Astrocyte (in vitro differentiated cells and primary cell): ENCODE measurements at regions not wholly inside any gene's neighbourhood (a gene's known extent, or its start where the extent isn't known, plus 50 kb on each side); places are given as distances from the start of the nearest gene placed in this dataset.

Experiments used
- DNase-seq: peaks from one replicate; pipeline ENCODE4 v3.0.0-alpha.2; 2010; ENCODE audit warnings: low read depth
- FAIRE-seq: peaks from 2 replicates; lab custom pipeline; 2011; peaks lifted over from hg19 to GRCh38; lab: Jason Lieb, UNC
- H2AFZ ChIP-seq: 2 replicates; pipeline ENCODE4 v1.6.0; 2012; ENCODE audit warnings: low read depth, low read length, inconsistent platforms
- H3K27ac ChIP-seq: 2 replicates; pipeline ENCODE4 v1.5.1; 2011; ENCODE audit warnings: low read depth, low read length, inconsistent platforms
- H3K27me3 ChIP-seq: 2 replicates; pipeline ENCODE4 v1.6.0; 2011; ENCODE audit warnings: low read length, inconsistent platforms; ENCODE audit not compliant: insufficient read depth
- H3K36me3 ChIP-seq: 2 replicates; pipeline ENCODE4 v1.5.1; 2011; ENCODE audit warnings: low read length, inconsistent platforms; ENCODE audit not compliant: insufficient read depth
- H3K4me1 ChIP-seq: 2 replicates; pipeline ENCODE4 v1.5.1; 2011; ENCODE audit warnings: low read length, inconsistent platforms; ENCODE audit not compliant: insufficient read depth
- H3K4me2 ChIP-seq: 2 replicates; pipeline ENCODE4 v1.6.0; 2012; ENCODE audit warnings: low read length, inconsistent platforms
- H3K4me3 ChIP-seq: 2 replicates; pipeline ENCODE4 v1.5.1; 2011; ENCODE audit warnings: low read depth, mild to moderate bottlenecking, low read length, inconsistent platforms; ENCODE audit not compliant: insufficient read depth
- H3K79me2 ChIP-seq: 2 replicates; pipeline ENCODE4 v1.6.0; 2012; ENCODE audit warnings: mild to moderate bottlenecking, low read length, inconsistent platforms; ENCODE audit not compliant: insufficient read depth
- H3K9ac ChIP-seq: 2 replicates; pipeline ENCODE4 v1.6.0; 2012; ENCODE audit warnings: mild to moderate bottlenecking, low read length, inconsistent platforms
- H3K9me3 ChIP-seq: 2 replicates; pipeline ENCODE4 v1.5.1; 2012; ENCODE audit warnings: low read depth, mild to moderate bottlenecking, low read length, inconsistent platforms; ENCODE audit not compliant: insufficient read depth
- H4K20me1 ChIP-seq: 2 replicates; pipeline ENCODE4 v1.6.0; 2012; ENCODE audit warnings: low read length, inconsistent platforms; ENCODE audit not compliant: insufficient read depth
- H3K27ac Mint-ChIP-seq: one replicate; pipeline ENCODE4 v1.8.0; 2021; ENCODE audit warnings: mild to moderate bottlenecking, mixed read lengths; ENCODE audit not compliant: unreplicated experiment
- H3K27me3 Mint-ChIP-seq: one replicate; pipeline ENCODE4 v1.8.0; 2021; ENCODE audit warnings: low read depth, mixed read lengths; ENCODE audit not compliant: unreplicated experiment
- H3K36me3 Mint-ChIP-seq: one replicate; pipeline ENCODE4 v1.8.0; 2021; ENCODE audit warnings: low read depth, mixed read lengths; ENCODE audit not compliant: unreplicated experiment
- H3K4me1 Mint-ChIP-seq: one replicate; pipeline ENCODE4 v1.8.0; 2021; ENCODE audit warnings: low read depth, mixed read lengths; ENCODE audit not compliant: unreplicated experiment
- H3K4me3 Mint-ChIP-seq: one replicate; pipeline ENCODE4 v1.8.0; 2021; ENCODE audit warnings: mild to moderate bottlenecking, moderate library complexity, mixed read lengths; ENCODE audit not compliant: unreplicated experiment
- H3K9me3 Mint-ChIP-seq: one replicate; pipeline ENCODE4 v1.8.0; 2021; ENCODE audit warnings: mild to moderate bottlenecking, mixed read lengths; ENCODE audit not compliant: unreplicated experiment
- CTCF ChIP-seq: IDR thresholded peaks from 2 replicates; pipeline ENCODE4 v1.5.1; 2011; ENCODE audit warnings: low read depth, mild to moderate bottlenecking, inconsistent platforms, low read length, moderate library complexity; ENCODE audit not compliant: insufficient read depth
- EZH2 ChIP-seq: IDR thresholded peaks from 2 replicates; pipeline ENCODE4 v1.6.1; 2012; ENCODE audit warnings: mild to moderate bottlenecking, low read length, inconsistent platforms; ENCODE audit not compliant: insufficient read depth

- no peak overlapping the region for H3K27ac Mint-ChIP-seq
- no peak overlapping the region for H3K4me3 Mint-ChIP-seq
- no peaks in the 10 kb centered on the region for H3K27me3 Mint-ChIP-seq
- H3K9me3 ChIP-seq = no peaks in the 10 kb centered on the region
- H3K27ac ChIP-seq = no peak overlapping the region
- TF ChIP-seq CTCF (no peak), EZH2 (no peak)
- no peaks in the 10 kb centered on the region for H3K4me1 ChIP-seq
- no peaks in the 10 kb centered on the region for H3K4me1 Mint-ChIP-seq
- DNase-seq = no peak
- H3K9me3 Mint-ChIP-seq = peaks cover 1% of the 10 kb centered on the region
- H3K9ac ChIP-seq = no peak overlapping the region
- H3K4me3 ChIP-seq = no peak overlapping the region
- no peak overlapping the region for H2AFZ ChIP-seq
- H4K20me1 ChIP-seq = no peaks in the 10 kb centered on the region
- no peak overlapping the region for H3K4me2 ChIP-seq
- H3K27me3 ChIP-seq = no peaks in the 10 kb centered on the region
- FAIRE-seq = no peak
- no peaks in the 10 kb centered on the region for H3K36me3 ChIP-seq
- no peaks in the 10 kb centered on the region for H3K36me3 Mint-ChIP-seq
- H3K79me2 ChIP-seq = no peaks in the 10 kb centered on the region
These were observed 74.3 kb upstream of the TENT5A start for GRCh38 chr6:81826784-81827183.

DNA sequence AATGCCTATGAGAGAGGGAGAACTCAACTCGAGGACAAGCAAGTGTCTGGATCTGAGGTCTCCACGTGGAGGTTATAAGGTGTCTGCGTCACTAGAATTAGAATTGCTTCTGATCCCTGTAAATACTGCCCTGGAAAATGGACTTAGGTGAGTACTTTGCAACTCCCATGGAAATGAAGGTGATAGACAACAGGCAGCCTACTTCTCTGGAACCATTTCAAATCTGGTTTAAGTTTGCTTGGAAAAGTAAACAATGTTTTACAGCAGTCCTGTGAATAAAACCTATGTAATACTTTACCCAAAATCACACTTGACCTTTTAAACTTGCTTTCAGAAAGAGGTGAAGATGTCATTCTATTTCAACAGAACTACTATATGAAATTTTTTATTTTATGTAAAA is 70.1 kb upstream of the TENT5A start:
- Histone ChIP-seq H4K20me1 (no peaks in the 10 kb centered on the region), H3K4me2 (no peak overlapping the region), H3K4me3 (no peak overlapping the region), H3K4me1 (no peaks in the 10 kb centered on the region), H3K79me2 (no peaks in the 10 kb centered on the region), H3K36me3 (no peaks in the 10 kb centered on the region), H3K27me3 (no peaks in the 10 kb centered on the region), H3K9me3 (no peaks in the 10 kb centered on the region), H3K27ac (no peak overlapping the region), H3K9ac (no peak overlapping the region), H2AFZ (no peak overlapping the region)
- FAIRE-seq (no peak), DNase-seq (no peak)
- Mint-ChIP-seq H3K27ac (no peak overlapping the region), H3K27me3 (no peaks in the 10 kb centered on the region), H3K36me3 (no peaks in the 10 kb centered on the region), H3K4me1 (no peaks in the 10 kb centered on the region), H3K4me3 (no peak overlapping the region), H3K9me3 (peaks cover 1% of the 10 kb centered on the region)
- TF ChIP-seq CTCF (no peak), EZH2 (no peak)

DNA sequence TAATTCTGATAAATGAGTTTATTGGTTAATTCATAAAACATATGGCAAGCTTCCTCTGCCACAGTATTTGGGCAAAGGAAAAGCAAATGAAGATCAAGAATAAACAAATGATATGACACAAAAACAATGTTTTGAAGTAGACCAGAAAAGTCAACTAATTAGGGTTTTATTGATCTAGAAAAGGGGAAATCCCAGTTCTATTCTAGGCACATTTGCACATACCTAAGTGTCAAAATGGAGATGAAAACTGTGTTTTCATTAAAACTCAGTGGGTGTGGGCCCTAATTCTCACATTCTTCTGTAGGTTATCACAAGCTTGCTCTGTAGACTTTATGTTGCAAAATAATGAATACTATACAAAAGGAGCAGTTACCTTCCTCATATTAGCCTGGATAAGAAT is 69.0 kb upstream of the TENT5A start:
- Mint-ChIP-seq H3K36me3 (no peaks in the 10 kb centered on the region), H3K4me1 (peaks cover 3% of the 10 kb centered on the region), H3K27me3 (no peaks in the 10 kb centered on the region)

More for the DNA sequence above, 69.0 kb upstream of the TENT5A start:
- TF ChIP-seq EZH2 (no peak), CTCF (no peak)
- no peaks in the 10 kb centered on the region for H3K9me3 ChIP-seq
- DNase-seq (no peak), FAIRE-seq (no peak)
- no peaks in the 10 kb centered on the region for H4K20me1 ChIP-seq
- no peak overlapping the region for H3K4me3 ChIP-seq
- Mint-ChIP-seq H3K27ac (no peak overlapping the region), H3K9me3 (peaks cover 1% of the 10 kb centered on the region), H3K4me3 (no peak overlapping the region)
- H3K4me2 ChIP-seq = no peak overlapping the region
- no peak overlapping the region for H3K27ac ChIP-seq
- no peaks in the 10 kb centered on the region for H3K36me3 ChIP-seq
- no peak overlapping the region for H3K9ac ChIP-seq
- H2AFZ ChIP-seq = no peak overlapping the region
- H3K79me2 ChIP-seq = no peaks in the 10 kb centered on the region
- no peaks in the 10 kb centered on the region for H3K27me3 ChIP-seq
- H3K4me1 ChIP-seq = no peaks in the 10 kb centered on the region
